Dermis blood vessel endothelial cell (primary cell): ENCODE measurements at regions not wholly inside any gene's neighbourhood (a gene's known extent, or its start where the extent isn't known, plus 50 kb on each side); places are given as distances from the start of the nearest gene placed in this dataset.
"Not testable (repeated sequence)": the region's sequence is repeated elsewhere in the genome, so short reads cannot be mapped to it uniquely, and the experiment has no call there.

Source experiments
- DNase-seq: peaks from one replicate; pipeline ENCODE4 v3.0.0; 2010

DNA sequence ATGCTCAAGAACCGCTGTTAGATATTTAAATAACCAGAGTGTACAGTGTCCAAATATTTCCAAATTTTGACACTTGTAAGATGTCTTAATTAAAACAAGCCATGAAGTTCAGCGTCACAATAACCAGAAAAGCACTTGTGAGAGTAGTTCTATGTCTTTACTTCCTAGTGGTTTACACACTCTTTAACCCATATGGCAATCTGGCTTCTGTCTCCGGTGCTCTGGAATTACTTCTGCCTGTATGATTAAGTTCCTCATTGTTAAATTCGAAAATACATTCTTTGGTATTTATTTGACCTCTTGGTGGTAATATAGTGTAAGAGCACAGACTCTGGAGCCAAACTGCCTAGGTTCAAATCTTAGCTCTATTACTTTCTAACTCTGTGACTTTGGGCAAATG, 89.9 kb upstream of the NOTCH2NLA start:
- not testable (repeated sequence) for DNase-seq

DNA sequence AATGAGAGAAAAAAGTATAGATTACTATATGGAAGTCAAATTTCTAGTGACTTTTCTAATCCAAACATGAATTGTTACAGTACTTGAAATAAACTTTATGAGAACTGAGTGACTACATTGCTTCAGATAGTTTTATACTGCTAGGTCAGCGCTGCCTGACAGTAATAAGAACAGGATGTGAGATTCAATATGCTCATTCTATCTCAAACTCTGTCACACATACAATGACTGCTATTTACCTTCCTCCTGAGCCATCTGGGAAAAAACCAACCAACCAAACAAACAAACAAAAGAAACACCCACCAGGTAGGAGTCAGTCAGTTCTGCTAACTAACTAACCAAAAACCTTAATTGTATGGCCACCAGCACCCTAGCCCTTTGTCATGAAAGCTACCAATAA, 89.0 kb upstream of the NOTCH2NLA start:
- not testable (repeated sequence) for DNase-seq

DNA sequence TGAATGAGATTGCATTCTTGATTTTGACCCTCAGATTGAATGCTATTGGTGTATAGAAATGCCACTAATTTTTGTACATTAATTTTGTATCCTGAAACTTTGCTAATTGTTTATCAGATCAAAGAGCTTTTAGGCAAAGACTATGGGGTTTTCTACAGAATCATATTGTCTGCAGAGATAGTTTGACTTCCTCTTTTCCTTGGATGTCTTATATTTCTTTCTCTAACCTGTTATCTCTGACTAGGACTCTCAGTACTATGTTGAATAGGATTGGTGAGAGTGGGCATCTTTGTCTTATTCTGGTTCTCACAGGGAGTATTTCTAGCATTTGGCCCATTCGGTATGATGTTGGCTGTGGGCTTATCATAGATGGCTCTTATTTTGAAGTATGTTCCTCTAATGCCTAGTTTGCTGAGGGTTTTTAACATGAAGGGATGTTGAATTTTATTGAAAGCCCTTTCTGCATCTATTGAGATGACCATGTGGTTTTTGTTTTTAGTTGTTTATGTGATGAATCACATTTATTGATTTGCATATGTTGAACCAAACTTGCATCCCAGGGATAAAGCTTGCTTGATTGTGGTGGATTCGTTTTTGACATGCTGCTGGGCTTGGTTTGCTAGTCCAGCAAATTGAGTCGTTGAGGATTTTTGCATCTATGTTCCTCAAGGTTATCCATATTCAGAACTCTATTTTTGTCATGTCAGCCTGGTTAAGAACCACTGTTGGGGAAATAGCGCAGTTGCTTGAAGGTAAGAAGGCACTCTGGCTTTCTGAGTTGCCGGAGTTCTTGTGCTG, 85.8 kb upstream of the NOTCH2NLA start:
- not testable (repeated sequence) for DNase-seq

DNA sequence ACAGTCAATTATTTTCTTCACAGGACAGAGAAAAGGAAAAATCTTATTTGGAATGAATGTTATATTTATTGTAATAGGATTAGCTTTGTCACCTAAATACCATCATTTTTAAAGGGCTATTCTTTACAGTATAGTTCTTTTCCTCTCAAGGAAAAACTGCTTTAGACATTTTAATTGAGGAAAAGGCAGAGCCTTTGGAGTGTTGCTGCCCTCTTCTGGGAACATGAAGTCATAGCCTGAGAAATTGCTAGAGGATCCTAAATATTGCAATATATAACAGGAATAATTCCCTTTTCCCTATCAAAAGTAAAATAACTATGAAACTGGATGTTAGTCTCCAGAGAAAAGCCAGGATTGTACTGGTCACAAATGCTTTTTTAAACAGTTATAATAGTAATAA, 81.8 kb upstream of the NOTCH2NLA start:
- not testable (repeated sequence) for DNase-seq

DNA sequence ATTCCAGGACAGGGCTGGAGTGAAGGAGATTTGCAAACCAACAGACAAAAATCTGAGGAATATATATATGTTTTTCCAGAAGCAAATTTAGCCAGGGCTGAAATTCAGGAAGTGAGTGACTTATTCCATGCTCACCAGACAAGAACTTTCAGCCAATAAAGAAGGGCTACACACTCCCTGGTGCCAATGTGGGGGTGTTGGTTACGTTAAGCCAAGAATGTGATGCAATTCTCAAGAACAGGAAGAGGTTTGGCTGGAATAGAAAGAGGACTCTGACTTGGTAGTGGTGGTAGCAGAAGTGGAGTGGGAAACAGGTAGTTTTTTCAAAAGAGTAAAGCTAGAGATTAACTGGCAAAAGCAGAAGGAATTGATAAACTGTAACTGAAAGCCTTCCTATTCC, 80.6 kb upstream of the NOTCH2NLA start:
- DNase-seq: not testable (repeated sequence)

DNA sequence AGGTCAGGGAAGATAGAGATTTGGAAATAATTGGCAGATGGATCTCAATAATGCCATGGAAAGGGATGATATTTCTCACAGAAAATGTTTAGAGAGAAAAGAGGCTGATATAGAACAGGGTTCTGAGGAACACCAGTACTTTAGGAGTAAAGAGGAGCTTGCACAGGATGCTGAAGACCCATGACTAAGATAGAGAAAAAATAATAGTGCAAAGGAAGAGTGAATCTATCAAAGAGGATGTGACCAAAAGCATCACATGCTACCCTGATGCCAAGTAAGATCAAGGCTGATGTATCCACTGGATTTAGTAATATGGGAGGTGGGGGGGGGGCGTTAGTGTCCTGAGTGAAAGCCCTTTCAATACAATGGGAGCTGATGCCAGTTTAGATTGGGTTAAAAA, 80.1 kb upstream of the NOTCH2NLA start:
- not testable (repeated sequence) for DNase-seq

DNA sequence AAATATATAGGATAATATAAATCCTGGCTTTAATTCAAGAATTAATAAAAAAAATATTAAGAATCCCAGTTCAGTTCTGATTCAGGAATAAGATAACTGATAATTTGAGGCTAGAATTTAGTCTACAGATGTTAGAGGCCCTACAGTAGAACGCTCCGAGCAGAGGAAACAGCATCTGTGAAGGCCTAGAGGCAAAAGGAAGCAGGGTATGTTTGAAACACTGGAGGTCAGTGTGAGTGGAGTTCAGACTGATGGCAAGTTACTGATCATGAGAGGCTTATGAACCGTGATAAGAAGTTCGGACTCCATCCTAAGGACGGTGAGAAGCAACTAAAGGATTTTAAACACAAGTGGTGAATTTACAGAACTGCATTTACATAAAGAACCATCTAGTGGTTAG, 79.3 kb upstream of the NOTCH2NLA start:
- DNase-seq: not testable (repeated sequence)

DNA sequence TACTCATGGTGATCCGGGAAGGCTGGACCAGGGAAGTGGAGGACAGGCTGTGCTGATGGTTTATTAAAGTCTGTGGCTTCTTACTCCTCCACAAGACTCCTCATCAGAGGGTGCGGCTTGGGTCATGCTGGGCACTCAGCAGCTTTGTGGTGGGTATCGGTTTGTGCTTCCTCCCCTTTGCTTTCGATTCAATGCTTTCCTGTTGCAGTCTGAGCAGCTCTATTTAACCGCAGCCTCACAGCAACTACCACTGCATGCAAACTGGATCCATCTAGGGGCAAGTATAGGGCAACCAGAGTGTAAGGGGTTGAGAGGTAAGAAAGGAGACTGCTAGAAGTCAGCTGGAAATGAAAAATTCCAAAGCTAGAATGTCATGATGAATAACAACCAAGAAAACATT, 78.8 kb upstream of the NOTCH2NLA start:
- not testable (repeated sequence) for DNase-seq

DNA sequence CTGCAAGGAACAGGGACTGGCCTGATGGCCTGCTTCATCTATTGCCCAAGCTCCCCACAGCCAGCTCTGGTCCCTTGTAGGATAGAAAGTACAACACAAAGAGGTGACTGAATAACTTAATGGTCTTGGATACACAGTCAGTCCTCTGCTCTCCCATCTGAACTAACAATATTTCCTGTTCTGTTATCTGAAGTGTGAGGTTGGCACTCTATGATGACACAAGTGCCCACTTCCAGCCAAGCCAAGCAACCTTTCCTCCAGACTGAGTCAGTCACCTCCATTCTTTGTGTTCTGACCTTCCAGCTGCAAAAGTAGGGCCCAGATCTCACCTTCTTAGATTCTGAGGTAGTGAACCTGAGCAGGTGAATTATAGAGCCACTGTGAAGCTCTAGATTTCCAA, 77.8 kb upstream of the NOTCH2NLA start:
- not testable (repeated sequence) for DNase-seq

DNA sequence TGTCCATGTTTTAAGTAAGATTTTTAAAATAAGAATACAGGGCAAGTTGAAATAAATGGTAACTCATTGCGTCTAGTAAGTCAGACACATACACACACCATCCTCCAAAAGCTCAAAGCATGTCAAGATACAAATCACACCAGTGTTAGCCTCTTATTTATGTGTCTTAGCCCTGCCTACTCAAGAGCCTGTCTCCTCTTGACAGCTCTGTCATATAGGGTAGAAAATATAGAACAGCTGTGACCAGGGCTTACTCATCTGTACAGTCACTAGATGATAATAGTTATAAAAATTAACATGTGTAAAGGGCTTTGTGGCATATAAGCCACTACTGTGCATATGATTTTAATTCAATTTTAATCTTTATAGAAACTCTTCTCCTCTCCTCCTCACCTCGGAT, 76.6 kb upstream of the NOTCH2NLA start:
- not testable (repeated sequence) for DNase-seq

DNA sequence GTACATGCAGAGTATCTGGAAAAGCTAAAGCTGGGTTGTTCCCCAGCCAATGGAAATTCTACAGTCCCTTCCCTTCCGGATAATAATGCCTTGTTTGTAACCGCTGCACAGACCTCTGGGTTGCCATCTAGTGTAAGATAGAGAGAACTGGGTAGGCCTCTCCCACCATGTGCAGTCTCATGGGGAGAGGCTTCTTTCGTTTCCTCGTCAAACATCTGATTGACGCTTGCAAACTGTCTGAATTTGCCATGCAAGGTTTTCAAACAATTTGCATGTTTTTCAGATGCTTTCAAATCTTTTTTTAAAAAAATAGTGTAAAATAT, 69.7 kb upstream of the NOTCH2NLA start:
- DNase-seq: not testable (repeated sequence)

DNA sequence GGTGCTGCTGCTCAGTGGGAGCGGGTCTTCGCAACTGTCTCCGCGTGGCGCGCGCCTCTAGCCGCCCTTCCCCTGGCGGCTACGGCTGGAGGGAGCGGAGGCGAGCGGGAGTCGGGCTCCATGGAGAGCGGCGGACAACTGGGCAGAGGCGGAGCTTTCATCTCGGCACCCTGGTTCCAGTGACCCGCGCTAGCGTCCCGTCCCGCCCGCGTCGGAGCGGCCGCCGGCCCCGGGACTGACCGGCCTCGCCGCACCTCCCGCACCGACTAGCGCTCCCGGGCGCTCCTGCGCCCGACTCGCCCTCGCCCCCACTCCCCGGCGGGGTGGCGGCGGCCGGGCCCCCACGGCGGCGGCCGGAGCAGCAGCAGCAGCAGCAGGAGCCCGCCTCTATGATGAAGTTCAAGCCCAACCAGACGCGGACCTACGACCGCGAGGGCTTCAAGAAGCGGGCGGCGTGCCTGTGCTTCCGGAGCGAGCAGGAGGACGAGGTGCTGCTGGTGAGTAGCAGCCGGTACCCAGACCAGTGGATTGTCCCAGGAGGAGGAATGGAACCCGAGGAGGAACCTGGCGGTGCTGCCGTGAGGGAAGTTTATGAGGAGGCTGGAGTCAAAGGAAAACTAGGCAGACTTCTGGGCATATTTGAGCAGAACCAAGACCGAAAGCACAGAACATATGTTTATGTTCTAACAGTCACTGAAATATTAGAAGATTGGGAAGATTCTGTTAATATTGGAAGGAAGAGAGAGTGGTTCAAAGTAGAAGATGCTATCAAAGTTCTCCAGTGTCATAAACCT, 69.2 kb upstream of the NOTCH2NLA start:
- DNase-seq: not testable (repeated sequence)

DNA sequence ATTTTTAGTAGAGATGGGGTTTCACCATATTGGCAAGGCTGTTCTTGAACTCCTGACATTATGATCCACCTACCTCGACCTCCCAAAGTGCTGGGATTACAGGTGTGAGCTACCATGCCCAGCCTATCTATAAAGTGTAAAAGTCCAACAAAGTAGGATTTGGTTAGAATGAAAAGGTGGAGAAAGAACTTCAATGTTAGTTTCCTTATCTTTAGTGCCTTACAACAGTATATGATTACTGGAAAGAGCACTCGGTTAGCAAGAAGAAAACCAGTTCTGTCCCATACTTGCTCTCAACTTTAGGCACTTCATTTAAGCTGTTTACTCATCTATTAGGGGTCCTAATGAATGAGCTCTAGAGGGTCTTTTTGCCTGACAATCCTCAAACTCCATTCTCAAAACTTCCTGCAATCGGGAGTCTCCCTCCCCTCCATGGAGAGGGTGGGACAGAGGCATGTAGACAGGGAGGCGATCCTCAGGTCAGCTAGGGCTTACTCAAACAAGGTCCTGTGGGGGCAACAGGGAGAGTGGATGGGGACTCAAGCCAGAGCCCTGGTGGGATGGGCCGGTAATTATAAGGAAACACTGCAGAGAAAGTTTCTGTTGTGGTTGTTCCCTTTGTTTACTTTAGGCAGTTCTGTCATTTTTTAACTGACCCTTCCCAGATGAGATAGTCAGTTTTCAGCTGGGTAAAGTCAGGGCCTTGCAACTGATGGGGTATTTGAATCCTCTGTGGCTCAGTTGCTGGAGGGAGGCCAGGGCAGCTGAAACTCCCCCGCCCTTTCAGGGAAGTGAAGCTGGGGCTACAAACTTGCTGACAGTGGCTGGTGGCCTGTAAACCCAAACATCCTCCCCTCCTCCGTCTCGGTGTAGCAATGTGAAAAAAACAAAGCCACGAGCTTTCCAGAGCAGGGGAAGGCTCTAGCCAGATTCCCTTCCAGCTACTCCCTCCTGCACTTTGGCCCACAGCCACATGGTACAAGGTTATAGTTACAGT, 64.4 kb upstream of the NOTCH2NLA start:
- DNase-seq: not testable (repeated sequence)

DNA sequence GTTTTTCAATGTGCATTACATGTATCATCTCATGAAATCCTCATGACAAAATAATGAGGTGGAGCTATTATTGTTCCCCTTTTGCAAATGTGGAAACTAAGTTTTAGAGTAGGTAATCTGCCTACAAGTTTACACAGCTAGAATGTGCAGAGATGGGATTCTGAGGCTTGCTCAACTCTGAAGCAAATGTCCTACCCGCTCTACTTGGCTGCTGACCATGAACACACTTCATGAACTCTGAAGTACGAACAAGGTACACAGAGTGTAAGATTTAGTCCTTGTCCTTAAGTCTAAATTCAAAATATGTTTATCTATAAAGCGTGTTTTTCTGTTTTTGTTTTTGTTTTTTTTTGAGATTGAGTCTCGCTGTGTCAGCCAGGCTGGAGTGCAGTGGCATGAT, 63.6 kb upstream of the NOTCH2NLA start:
- not testable (repeated sequence) for DNase-seq

DNA sequence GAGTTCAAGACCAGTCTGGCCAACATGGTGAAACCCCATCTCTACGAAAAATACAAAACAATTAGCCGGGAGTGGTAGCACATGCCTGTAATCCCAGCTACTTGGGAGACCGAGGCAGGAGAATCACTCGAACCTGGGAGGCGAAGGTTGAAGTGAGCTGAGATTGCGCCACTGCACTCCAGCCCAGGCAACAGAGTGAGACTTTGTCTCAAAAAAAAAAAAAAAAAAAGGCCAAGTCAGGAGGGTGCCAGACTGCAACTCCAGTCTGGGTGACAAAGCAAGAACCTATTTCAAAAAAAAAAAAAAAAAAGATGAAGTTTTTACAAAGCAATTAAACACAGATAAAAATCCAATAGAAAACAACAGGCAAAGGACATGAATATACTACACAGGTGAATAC, 59.1 kb upstream of the NOTCH2NLA start:
- not testable (repeated sequence) for DNase-seq

DNA sequence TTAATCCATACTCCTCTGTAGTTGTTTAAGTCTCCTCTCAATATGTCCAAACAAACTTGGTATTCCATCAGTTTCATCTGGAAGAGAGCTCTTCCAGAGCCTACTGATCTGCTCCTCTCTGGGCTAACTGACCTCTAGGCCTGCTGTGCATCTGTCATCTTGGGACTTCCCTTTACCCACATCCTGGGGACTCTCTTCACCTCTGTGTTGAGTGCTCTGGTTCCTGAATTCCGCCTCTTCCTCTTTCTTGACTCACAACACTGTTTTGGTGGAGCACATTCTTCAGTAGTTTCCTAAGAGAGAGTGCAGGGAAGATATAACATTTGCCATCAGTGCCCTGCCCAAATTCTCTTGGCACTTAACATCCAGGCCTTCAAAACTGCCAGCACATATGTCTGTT, 55.9 kb upstream of the NOTCH2NLA start:
- DNase-seq: not testable (repeated sequence)

DNA sequence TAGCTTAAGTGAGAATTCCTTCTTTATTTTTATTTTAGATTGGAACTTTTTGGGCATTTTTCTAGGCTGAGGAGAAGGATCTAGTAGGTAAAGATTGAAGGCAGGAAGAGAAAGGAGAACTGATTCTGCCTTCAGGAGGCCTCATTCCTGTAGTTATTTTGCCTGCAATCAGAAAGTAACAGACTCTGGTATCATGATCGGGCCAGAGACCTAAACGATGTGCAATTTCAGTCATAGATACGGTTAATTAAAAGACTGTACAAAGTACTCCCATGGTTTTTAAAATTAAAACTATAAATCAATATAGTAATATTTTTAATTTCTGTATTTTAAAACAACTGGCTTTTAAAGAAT, 54.7 kb upstream of the NOTCH2NLA start:
- DNase-seq: not testable (repeated sequence)

DNA sequence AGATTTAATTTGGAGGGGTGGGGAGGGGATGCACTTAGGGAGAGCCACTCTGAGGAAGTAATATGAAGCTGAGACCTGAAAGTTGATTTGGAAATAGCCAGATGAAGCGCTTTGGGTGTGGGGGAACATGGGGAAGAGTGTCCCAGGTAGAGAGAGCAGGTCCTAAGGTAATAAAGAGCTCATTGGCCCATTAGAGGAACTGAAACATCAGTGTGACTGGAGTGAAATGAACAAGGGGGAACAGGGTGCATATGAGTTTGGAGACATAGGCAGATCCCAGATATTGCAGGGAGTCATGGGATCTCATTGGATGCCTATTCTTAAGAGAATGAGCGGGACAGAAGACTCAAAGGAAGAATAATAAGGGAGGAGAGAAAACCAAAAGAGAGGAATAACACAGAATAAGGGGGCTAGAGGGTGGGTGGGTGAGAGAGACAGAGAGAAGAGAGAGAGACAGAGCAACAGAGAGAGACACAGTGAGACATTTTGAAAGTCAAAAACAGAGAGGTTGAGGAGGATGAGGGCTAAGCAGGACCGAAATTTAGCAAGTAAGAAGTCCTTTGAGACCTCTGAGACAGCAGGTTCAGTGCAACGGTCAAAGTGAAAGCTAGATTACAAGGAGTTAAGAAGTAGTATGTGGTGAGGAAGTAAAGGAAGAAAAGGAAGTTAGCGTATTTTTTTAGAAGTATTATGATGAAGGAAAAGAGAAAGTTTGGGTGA, 54.1 kb upstream of the NOTCH2NLA start:
- DNase-seq: not testable (repeated sequence)

DNA sequence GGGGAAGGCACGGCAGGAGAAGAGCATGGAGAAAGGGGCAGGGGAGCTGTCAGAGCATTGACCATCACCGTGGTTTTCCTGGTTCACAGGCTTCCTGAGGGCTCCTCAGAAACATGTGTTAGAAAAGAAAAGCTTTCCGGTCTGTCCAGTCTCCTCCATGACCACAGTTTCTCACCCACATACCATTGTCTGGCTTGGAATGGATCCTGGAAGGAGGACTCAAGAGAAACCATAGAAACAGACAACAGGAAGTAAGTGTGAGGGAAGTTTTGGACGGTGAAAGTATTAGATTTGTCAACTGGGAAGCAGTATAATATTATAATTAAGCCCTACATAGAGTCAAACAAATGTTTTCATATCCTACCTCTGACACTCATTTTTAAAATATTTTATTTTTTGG, 52.7 kb upstream of the NOTCH2NLA start:
- not testable (repeated sequence) for DNase-seq

DNA sequence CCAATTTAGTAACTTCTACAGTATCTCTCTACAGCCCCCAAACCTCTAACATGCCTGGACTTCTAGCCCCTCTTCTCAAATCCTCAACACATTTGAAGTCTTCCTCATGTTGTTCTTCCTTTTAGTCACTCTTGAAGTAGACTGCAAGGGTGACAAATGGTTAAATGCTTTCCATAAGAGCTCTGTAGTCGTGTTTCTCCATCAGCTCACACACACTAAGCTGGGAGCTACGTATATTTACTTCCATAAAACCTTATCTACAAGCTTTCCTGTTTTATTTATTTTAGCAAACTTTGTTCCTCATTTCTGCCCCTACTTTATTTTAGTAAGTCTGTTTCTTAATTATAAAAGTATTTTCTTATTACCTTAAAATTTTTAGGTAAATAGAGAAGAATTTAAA, 49.9 kb upstream of the NOTCH2NLA start:
- not testable (repeated sequence) for DNase-seq
